Esophagus (tissue), 2 donors: ENCODE measurements at regions not wholly inside any gene's neighbourhood (a gene's known extent, or its start where the extent isn't known, plus 50 kb on each side); places are given as distances from the start of the nearest gene placed in this dataset.

Experiments
- H3K27ac ChIP-seq, 2 donors: one replicate each; pipeline ENCODE4 v1.5.1; 2013; ENCODE audit warnings: low read depth in 2 of 2, mild to moderate bottlenecking in 2 of 2, inconsistent platforms in 1 of 2, low read length in 1 of 2, moderate library complexity in 1 of 2
- H3K27me3 ChIP-seq, 2 donors: one replicate each; pipeline ENCODE4 v1.6.1; 2013; ENCODE audit warnings: low read length in 2 of 2, control low read depth in 1 of 2, mild to moderate bottlenecking in 1 of 2; ENCODE audit not compliant: insufficient read depth in 2 of 2, control insufficient read depth in 1 of 2
- H3K36me3 ChIP-seq, 2 donors: one replicate each; pipeline ENCODE4 v1.6.1; 2013; ENCODE audit warnings: low read length in 1 of 2; ENCODE audit not compliant: control insufficient read depth in 2 of 2, insufficient read depth in 2 of 2
- H3K4me1 ChIP-seq, 2 donors: one replicate each; pipeline ENCODE4 v1.6.1; 2013; ENCODE audit warnings: low read length in 1 of 2; ENCODE audit not compliant: control insufficient read depth in 2 of 2, insufficient read depth in 2 of 2
- H3K4me3 ChIP-seq, 2 donors: one replicate each; pipeline ENCODE4 v1.5.1; 2013; ENCODE audit warnings: low read length in 2 of 2, mild to moderate bottlenecking in 2 of 2, low read depth in 1 of 2, moderate library complexity in 1 of 2
- H3K9me3 ChIP-seq, 2 donors: one replicate each; pipeline ENCODE4 v1.6.1; 2013; ENCODE audit warnings: mild to moderate bottlenecking in 2 of 2, low read depth in 1 of 2, low read length in 1 of 2, moderate library complexity in 1 of 2; ENCODE audit not compliant: control insufficient read depth in 2 of 2, insufficient read depth in 1 of 2
- WGBS, 2 donors: extraction: QIAGEN DNeasy Blood & Tissue Kit; methylation state at CpG; one replicate each; pipeline ENCODE4 v1.1.7; 2013; 5-methylcytosine and 5-hydroxymethylcytosine counted together
- donor health status: healthy with polysubstance abuse.
- donor health status: Bipolar disorder and iron deficiency.

- H3K9me3 ChIP-seq = peaks cover 0 to 2% of the 10 kb centered on the region in 2 donors
- no peaks in the 10 kb centered on the region for H3K36me3 ChIP-seq
- H3K27ac ChIP-seq = no peak overlapping the region
- no peak overlapping the region for H3K4me3 ChIP-seq
- H3K27me3 ChIP-seq = no peaks in the 10 kb centered on the region
- no peaks in the 10 kb centered on the region for H3K4me1 ChIP-seq
- 45 to 50% methylated on average over 1 of the region's 1 CpG for WGBS, 2 donors
Observed at GRCh38 chr16:74053312-74053711, 243.3 kb upstream of the PSMD7 start.

GRCh38 chr16:74052016-74052415 is 244.6 kb upstream of the PSMD7 start:
- WGBS, 2 donors = 65 to 68% methylated on average over 1 of the region's 1 CpG
- Histone ChIP-seq H3K27ac (no peak overlapping the region), H3K27me3 (no peaks in the 10 kb centered on the region), H3K9me3 (peaks cover 0 to 2% of the 10 kb centered on the region in 2 donors), H3K36me3 (no peaks in the 10 kb centered on the region), H3K4me3 (no peak overlapping the region), H3K4me1 (no peaks in the 10 kb centered on the region)

GRCh38 chr16:74049027-74049426 is 247.6 kb upstream of the PSMD7 start:
- no peaks in the 10 kb centered on the region for H3K4me1 ChIP-seq
- peaks cover 0 to 2% of the 10 kb centered on the region in 2 donors for H3K9me3 ChIP-seq
- H3K27me3 ChIP-seq = no peaks in the 10 kb centered on the region
- H3K36me3 ChIP-seq = no peaks in the 10 kb centered on the region
- 67 to 75% methylated on average over 4 of the region's 4 CpGs for WGBS, 2 donors
- H3K27ac ChIP-seq = no peak overlapping the region
- H3K4me3 ChIP-seq = no peak overlapping the region

GRCh38 chr16:74046524-74046923 is 250.1 kb upstream of the PSMD7 start:
- H3K9me3 ChIP-seq = peaks cover 0 to 3% of the 10 kb centered on the region in 2 donors
- 66 to 67% methylated on average over 5 of the region's 5 CpGs for WGBS, 2 donors
- no peak overlapping the region for H3K4me3 ChIP-seq
- H3K36me3 ChIP-seq = no peaks in the 10 kb centered on the region
- no peaks in the 10 kb centered on the region for H3K4me1 ChIP-seq
- no peaks in the 10 kb centered on the region for H3K27me3 ChIP-seq
- no peak overlapping the region for H3K27ac ChIP-seq

GRCh38 chr16:74045513-74045912 is 251.1 kb upstream of the PSMD7 start:
- no peaks in the 10 kb centered on the region for H3K4me1 ChIP-seq
- H3K4me3 ChIP-seq = no peak overlapping the region
- no peaks in the 10 kb centered on the region for H3K27me3 ChIP-seq
- H3K27ac ChIP-seq = no peak overlapping the region
- peaks cover 0 to 3% of the 10 kb centered on the region in 2 donors for H3K9me3 ChIP-seq
- WGBS, 2 donors = 83 to 87% methylated on average over 3 of the region's 3 CpGs
- H3K36me3 ChIP-seq = no peaks in the 10 kb centered on the region

- Histone ChIP-seq H3K36me3 (no peaks in the 10 kb centered on the region), H3K27me3 (peaks cover 0 to 4% of the 10 kb centered on the region in 2 donors), H3K4me3 (no peak overlapping the region), H3K9me3 (no peaks in the 10 kb centered on the region), H3K4me1 (no peaks in the 10 kb centered on the region), H3K27ac (no peak overlapping the region)
- 2 to 6% methylated on average over 1 of the region's 1 CpG for WGBS, 2 donors
Observed at GRCh38 chr16:74035816-74036215, 260.8 kb upstream of the PSMD7 start.

- Histone ChIP-seq H3K4me1 (no peaks in the 10 kb centered on the region), H3K36me3 (no peaks in the 10 kb centered on the region), H3K27ac (no peak overlapping the region), H3K4me3 (no peak overlapping the region), H3K27me3 (peaks cover 0 to 4% of the 10 kb centered on the region in 2 donors), H3K9me3 (no peaks in the 10 kb centered on the region)
- WGBS, 2 donors = 18 to 24% methylated on average over 4 of the region's 4 CpGs
Observed at GRCh38 chr16:74034862-74035261, 261.8 kb upstream of the PSMD7 start.

- H3K9me3 ChIP-seq = no peaks in the 10 kb centered on the region
- no peaks in the 10 kb centered on the region for H3K4me1 ChIP-seq
- 51 to 57% methylated on average over 9 of the region's 9 CpGs for WGBS, 2 donors
- H3K27ac ChIP-seq = no peak overlapping the region
- peaks cover 0 to 4% of the 10 kb centered on the region in 2 donors for H3K27me3 ChIP-seq
- H3K4me3 ChIP-seq = no peak overlapping the region
- no peaks in the 10 kb centered on the region for H3K36me3 ChIP-seq
Observed at GRCh38 chr16:74034200-74034599, 262.4 kb upstream of the PSMD7 start.

- H3K9me3 ChIP-seq = no peaks in the 10 kb centered on the region
- WGBS, 2 donors = 54 to 59% methylated on average over 9 of the region's 9 CpGs
Observed at GRCh38 chr16:74033441-74033995, 263.1 kb upstream of the PSMD7 start.

GRCh38 chr16:74031551-74031950 is 265.1 kb upstream of the PSMD7 start:
- H3K27me3 ChIP-seq = no peaks in the 10 kb centered on the region
- WGBS, 2 donors = 81% methylated on average over 4 of the region's 4 CpGs
- H3K4me3 ChIP-seq = no peak overlapping the region
- no peaks in the 10 kb centered on the region for H3K36me3 ChIP-seq
- no peaks in the 10 kb centered on the region for H3K9me3 ChIP-seq
- H3K27ac ChIP-seq = no peak overlapping the region
- H3K4me1 ChIP-seq = no peaks in the 10 kb centered on the region

More at GRCh38 chr16:74033441-74033995, 263.1 kb upstream of the PSMD7 start:
- H3K27me3 ChIP-seq = peaks cover 0 to 4% of the 10 kb centered on the region in 2 donors
- no peak overlapping the region for H3K4me3 ChIP-seq
- no peaks in the 10 kb centered on the region for H3K36me3 ChIP-seq
- H3K4me1 ChIP-seq = no peaks in the 10 kb centered on the region
- H3K27ac ChIP-seq = no peak overlapping the region
